ENCODE measurements at regions not wholly inside any gene's neighbourhood (a gene's known extent, or its start where the extent isn't known, plus 50 kb on each side); places are given as distances from the start of the nearest gene placed in this dataset.

GRCh38 chr3:194828926-194829325 is 143.2 kb downstream of the FAM43A start:
- H3K4me1 Mint-ChIP-seq, result no peaks in the 10 kb centered on the region; a peak in 1 of 4 replicates

More at GRCh38 chr3:194828926-194829325, 143.2 kb downstream of the FAM43A start:
- Histone ChIP-seq H3K18ac (ENCODE audit: insufficient read length, low read depth, low read length) (no peak overlapping the region), H3K27me3 (ENCODE audit: insufficient read depth, low read length) (no peaks in the 10 kb centered on the region), H2BK12ac (ENCODE audit: insufficient read length, low read depth, low read length) (no peak overlapping the region), H4K5ac (ENCODE audit: insufficient read length, low read depth, low read length) (no peak overlapping the region), H3K79me1 (ENCODE audit: insufficient read depth, low read depth, low read length, poor library complexity, severe bottlenecking) (no peaks in the 10 kb centered on the region), H2AFZ (ENCODE audit: low read length) (no peak overlapping the region), H3K56ac (ENCODE audit: insufficient read length, low read depth, low read length) (no peak overlapping the region), H2AK5ac (ENCODE audit: insufficient read length, low read length) (no peak overlapping the region), H3K4me2 (ENCODE audit: insufficient read depth, insufficient read length, low read length) (no peak overlapping the region), H2BK15ac (ENCODE audit: low read depth, low read length) (no peak overlapping the region), H3K27ac (ENCODE audit: insufficient read length, low read depth, low read length) (no peak overlapping the region), H4K20me1 (ENCODE audit: control insufficient read depth, insufficient read depth, insufficient read length) (no peaks in the 10 kb centered on the region), H3T11ph (ENCODE audit: low read length) (no peak overlapping the region), H2BK20ac (ENCODE audit: low read depth, low read length, poor library complexity, severe bottlenecking) (no peak overlapping the region), H3K4me1 (ENCODE audit: insufficient read depth, low read length) (no peaks in the 10 kb centered on the region), H3K4ac (ENCODE audit: low read depth, low read length) (no peak overlapping the region), H3K23ac (ENCODE audit: insufficient read length, low read depth, low read length) (no peak overlapping the region), H3K9me3 (ENCODE audit: control insufficient read depth, low read depth, low read length) (no peaks in the 10 kb centered on the region), H2BK120ac (ENCODE audit: low read depth, low read length, poor library complexity, severe bottlenecking) (no peak overlapping the region), H3K14ac (ENCODE audit: insufficient read depth, low read length) (no peak overlapping the region), H4K8ac (replicated peaks; ENCODE audit: insufficient read length, low read depth, low read length) (no peak overlapping the region), H3K79me2 (ENCODE audit: insufficient read depth, low read length) (no peaks in the 10 kb centered on the region), H3K23me2 (ENCODE audit: insufficient read length, low read depth, low read length, poor library complexity, severe bottlenecking) (no peaks in the 10 kb centered on the region), H4K91ac (ENCODE audit: insufficient read length, low read depth, low read length) (no peak overlapping the region), H2BK5ac (ENCODE audit: insufficient read length, low read length) (no peak overlapping the region), H3K9ac (ENCODE audit: extremely low read depth, insufficient read length, low read length) (no peak overlapping the region)
- no peak overlapping the region; a peak in 1 of 7 replicates for H3K27ac Mint-ChIP-seq
- no peaks in the 10 kb centered on the region; a peak in 1 of 5 replicates for H3K9me3 Mint-ChIP-seq
- no peak overlapping the region for H3K4me3 Mint-ChIP-seq
- TF ChIP-seq CTCF (conservative IDR thresholded peaks at IDR 0.05), result no peak
- H3K27me3 Mint-ChIP-seq (ENCODE audit: low read depth), result no peaks in the 10 kb centered on the region; the same call in none of the 2 replicates
- WGBS (ENCODE audit: extremely low coverage, insufficient read length, low lambda C conversion rate), result no CpG with 5 or more reads among the region's 4 CpGs
- no peaks in the 10 kb centered on the region; a peak in 1 of 7 replicates for H3K36me3 Mint-ChIP-seq (ENCODE audit: insufficient read depth in 1 of 3, low read depth in 3 of 3)
- DNase-seq, result no peak
